HepG2 (cell line): ENCODE measurements at regions not wholly inside any gene's neighbourhood (a gene's known extent, or its start where the extent isn't known, plus 50 kb on each side); places are given as distances from the start of the nearest gene placed in this dataset.
"Not testable (repeated sequence)": the region's sequence is repeated elsewhere in the genome, so short reads cannot be mapped to it uniquely, and the experiment has no call there.

Experiments
- ATAC-seq: fragments of 200-7000 bp; cut with Tn5 transposase; 3 replicates; pipeline ENCODE4 v1.9.1; 2020; ENCODE audit warnings: mild to moderate bottlenecking, moderate library complexity
- BruUV-seq: library from RNA; stranded (reverse); fragments of 400-500 nt; replicated peaks from 2 replicates; lab custom pipeline; 2021; lab: Mats Ljungman, UMichigan
- CTCF ChIA-PET: fragments of 300-600 bp; formaldehyde crosslinking; extraction: SDS; loops from one replicate; lab custom pipeline; 2021; ENCODE audit warnings: low total read pairs, inconsistent platforms, low intra/inter-chr PET ratio; lab: Yijun Ruan, JAX
- POLR2A ChIA-PET: fragments of 350-600 bp; sonication (Branson Sonifier 250); formaldehyde crosslinking; loops from one replicate; lab custom pipeline; 2020; ENCODE audit warnings: antibody characterized with exemption, inconsistent platforms; lab: Yijun Ruan, JAX
- DNase-seq: peaks from one replicate; pipeline ENCODE4 v3.0.0-alpha.2; 2015; ENCODE audit warnings: low spot score
- FAIRE-seq: peaks from 3 replicates; lab custom pipeline; 2011; peaks lifted over from hg19 to GRCh38; lab: Jason Lieb, UNC
- H2AFZ ChIP-seq: one replicate; pipeline ENCODE4 v1.6.1; 2011; ENCODE audit warnings: low read length, inconsistent platforms
- H3K27ac ChIP-seq: fragments of 300-600 bp; 3 replicates; pipeline ENCODE4 v1.8.0; 2011; ENCODE audit warnings: mixed run types, mild to moderate bottlenecking, mixed read lengths, low read length, inconsistent platforms; ENCODE audit not compliant: insufficient read depth; ENCODE audit errors: extremely low read length
- H3K27me3 ChIP-seq, 2 experiments: fragments of 200-600 bp in 1 of 2; 2 replicates in 1 of 2; 3 replicates in 1 of 2; pipeline versions ENCODE4 v1.6.0 to v1.8.0; 2011; ENCODE audit warnings: low read length in 2 of 2, mild to moderate bottlenecking in 2 of 2, moderate library complexity in 2 of 2, inconsistent platforms in 1 of 2; ENCODE audit not compliant: insufficient read depth in 2 of 2, control insufficient read depth in 1 of 2
- H3K36me3 ChIP-seq, 2 experiments: fragments of 200-600 bp in 1 of 2; replicated peaks in 1 of 2; 2 replicates in 1 of 2; 3 replicates in 1 of 2; pipeline versions ENCODE4 v1.5.1 to v1.8.0; 2011; ENCODE audit warnings: low read length in 2 of 2, inconsistent platforms in 1 of 2; ENCODE audit not compliant: insufficient read depth in 2 of 2, control insufficient read depth in 1 of 2
- H3K4me1 ChIP-seq: 2 replicates; pipeline ENCODE4 v1.5.1; 2012; ENCODE audit warnings: low read length, inconsistent platforms; ENCODE audit not compliant: insufficient read depth
- H3K4me2 ChIP-seq: 2 replicates; pipeline ENCODE4 v1.6.0; 2011; ENCODE audit warnings: low read depth, low read length, inconsistent platforms
- H3K4me3 ChIP-seq, 3 experiments: fragments of 200-600 bp in 1 of 3; sonication (generic), shearing (Covaris generic) in 1 of 3; replicated peaks in 1 of 3; 2 replicates each; pipeline ENCODE4 v1.5.1; 2011 to 2016; ENCODE audit warnings: low read length in 3 of 3, inconsistent platforms in 2 of 3, low read depth in 2 of 3, mild to moderate bottlenecking in 2 of 3, control low read depth in 1 of 3, mixed read lengths in 1 of 3; ENCODE audit not compliant: insufficient read depth in 1 of 3
- H3K79me2 ChIP-seq: one replicate; pipeline ENCODE4 v1.6.1; 2011; ENCODE audit warnings: low read length, inconsistent platforms; ENCODE audit not compliant: insufficient read depth
- H3K9ac ChIP-seq: 2 replicates; pipeline ENCODE4 v1.6.0; 2011; ENCODE audit warnings: mild to moderate bottlenecking, low read depth, low read length, inconsistent platforms; ENCODE audit not compliant: insufficient read depth
- H3K9me3 ChIP-seq: 2 replicates; pipeline ENCODE4 v1.5.1; 2012; ENCODE audit warnings: mild to moderate bottlenecking, low read length
- H4K20me1 ChIP-seq: 2 replicates; pipeline ENCODE4 v1.6.0; 2011; ENCODE audit warnings: inconsistent platforms, mild to moderate bottlenecking, low read length, moderate library complexity; ENCODE audit not compliant: insufficient read depth
- REXO4 ChIP-seq: sonication (generic); formaldehyde crosslinking; IDR thresholded peaks from 2 replicates; pipeline ENCODE4 v1.8.0; 2022; ENCODE audit warnings: missing genetic modification reagents, mild to moderate bottlenecking, borderline replicate concordance
- YY1 ChIP-seq: IDR thresholded peaks from 2 replicates; pipeline ENCODE4 v1.6.1; 2011; ENCODE audit warnings: low read length, low read depth, moderate library complexity, mild to moderate bottlenecking; ENCODE audit not compliant: insufficient read depth, insufficient replicate concordance
- ZBTB7B ChIP-seq: sonication (generic); formaldehyde crosslinking; IDR thresholded peaks from 2 replicates; pipeline ENCODE4 v1.4.0; 2020; ENCODE audit warnings: missing genetic modification reagents
- ZNF773 ChIP-seq: sonication (generic); formaldehyde crosslinking; IDR thresholded peaks from 2 replicates; pipeline ENCODE4 v1.4.0; 2020; ENCODE audit warnings: missing genetic modification reagents, borderline replicate concordance
- WGBS: methylation state at CpG from one replicate; pipeline ENCODE4 v1.1.6; 2017; ENCODE audit warnings: low lambda C conversion rate; 5-methylcytosine and 5-hydroxymethylcytosine counted together
- in situ Hi-C: cut with HindIII; loops from 2 replicates; pipeline ENCODE4 v1.10.0; 2017; ENCODE audit warnings: low pct_unique_long_range_greater_than_20kb; ENCODE audit not compliant: extremely low pct_ligation_motif_present
- intact Hi-C: fragments of 100-400 bp; cut with micrococcal nuclease; formaldehyde crosslinking; loops from one replicate; pipeline ENCODE4 v1.10.0; 2022; ENCODE audit not compliant: unreplicated experiment
- TF ChIP-seq, protein P1 (sequence below): sonication (generic); formaldehyde crosslinking; conservative IDR thresholded peaks from 2 replicates; pipeline ENCODE4 v1.8.0; 2022; ENCODE audit warnings: missing genetic modification reagents

DNA sequence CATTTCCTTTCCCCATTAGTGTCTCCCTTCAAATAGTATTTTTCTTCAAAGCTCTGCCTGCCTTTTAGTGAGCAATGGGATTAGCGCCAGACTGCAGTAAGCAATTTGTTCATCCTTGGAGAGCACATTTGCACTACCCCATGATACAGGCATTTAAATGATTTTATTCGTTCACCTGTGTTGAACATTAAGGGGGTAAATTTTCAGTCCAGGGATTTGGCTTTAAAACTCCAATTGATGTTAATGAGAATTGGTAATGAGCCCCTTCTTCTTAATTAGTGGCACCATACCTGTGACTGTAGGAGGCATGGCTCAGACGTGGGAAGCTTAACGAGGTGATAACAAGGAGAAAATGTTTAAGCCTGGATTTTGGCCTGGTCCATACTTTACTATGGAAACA, 161.4 kb upstream of the NANOGP8 start (continued):
- no peak for TF ChIP-seq ZNF773 (CRISPR knock-in tag)

DNA sequence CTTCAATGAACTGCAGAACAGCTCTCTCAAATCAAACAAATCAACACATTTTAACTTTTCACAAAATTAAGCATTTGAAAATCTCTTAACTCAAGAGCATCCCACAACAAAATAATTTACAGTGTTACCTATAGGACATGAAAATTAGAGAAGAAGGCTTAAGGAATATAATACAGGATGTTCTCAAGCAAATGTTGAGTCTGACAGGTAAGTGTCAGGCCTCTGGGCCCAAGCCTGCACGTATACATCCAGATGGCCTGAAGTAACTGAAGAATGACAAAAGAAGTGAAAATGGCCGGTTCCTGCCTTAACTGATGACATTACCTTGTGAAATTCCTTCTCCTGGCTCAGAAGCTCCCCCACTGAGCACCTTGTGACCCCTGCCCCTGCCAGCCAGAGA, 160.6 kb upstream of the NANOGP8 start:
- H3K4me1 ChIP-seq, H3K27me3 ChIP-seq, H3K79me2 ChIP-seq, FAIRE-seq, H3K9ac ChIP-seq, H3K4me2 ChIP-seq, H4K20me1 ChIP-seq, H3K27ac ChIP-seq, H3K4me3 ChIP-seq, BruUV-seq, ATAC-seq, DNase-seq, H2AFZ ChIP-seq, H3K36me3 ChIP-seq, intact Hi-C loops, CTCF ChIA-PET, H3K9me3 ChIP-seq, POLR2A ChIA-PET, in situ Hi-C loops: not testable (repeated sequence)
- 68% methylated on average over 2 of the region's 2 CpGs for WGBS

DNA sequence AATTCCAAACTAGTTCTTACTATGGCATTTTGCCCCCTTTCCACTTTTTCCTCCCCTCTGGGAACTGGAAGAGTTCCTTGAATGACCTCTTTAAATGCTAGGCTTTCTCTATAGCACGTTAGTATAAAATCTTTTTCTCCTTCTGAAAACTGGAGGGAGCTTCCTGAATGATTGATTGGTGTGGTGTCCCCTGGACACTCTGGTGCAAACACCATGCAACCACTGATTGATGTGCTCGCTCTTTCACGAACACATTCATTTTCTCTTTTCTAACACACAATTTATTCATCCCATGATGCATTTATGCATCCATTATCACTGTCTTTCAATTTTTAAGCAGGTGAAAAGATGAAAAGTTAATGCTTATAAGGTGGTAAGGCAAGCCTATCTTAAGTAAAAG, 159.1 kb upstream of the NANOGP8 start:
- no TSS peak for BruUV-seq
- Histone ChIP-seq H3K4me3 (no peak overlapping the region), H4K20me1 (no peaks in the 10 kb centered on the region), H3K27me3 (no peaks in the 10 kb centered on the region), H3K79me2 (no peaks in the 10 kb centered on the region), H3K4me1 (no peaks in the 10 kb centered on the region), H3K4me2 (no peak overlapping the region), H3K27ac (no peak overlapping the region), H2AFZ (no peak overlapping the region), H3K9ac (no peak overlapping the region), H3K9me3 (no peaks in the 10 kb centered on the region), H3K36me3 (no peaks in the 10 kb centered on the region)
- DNase-seq (no peak), FAIRE-seq (no peak), ATAC-seq (no peak)
- ChIA-PET CTCF (no interaction called here), POLR2A (no interaction called here)
- 72% methylated on average over 3 of the region's 3 CpGs for WGBS
- no peak for TF ChIP-seq REXO4 (CRISPR knock-in tag)
- TF ChIP-seq ZBTB7B (CRISPR knock-in tag): no peak
- TF ChIP-seq, protein P1, sequence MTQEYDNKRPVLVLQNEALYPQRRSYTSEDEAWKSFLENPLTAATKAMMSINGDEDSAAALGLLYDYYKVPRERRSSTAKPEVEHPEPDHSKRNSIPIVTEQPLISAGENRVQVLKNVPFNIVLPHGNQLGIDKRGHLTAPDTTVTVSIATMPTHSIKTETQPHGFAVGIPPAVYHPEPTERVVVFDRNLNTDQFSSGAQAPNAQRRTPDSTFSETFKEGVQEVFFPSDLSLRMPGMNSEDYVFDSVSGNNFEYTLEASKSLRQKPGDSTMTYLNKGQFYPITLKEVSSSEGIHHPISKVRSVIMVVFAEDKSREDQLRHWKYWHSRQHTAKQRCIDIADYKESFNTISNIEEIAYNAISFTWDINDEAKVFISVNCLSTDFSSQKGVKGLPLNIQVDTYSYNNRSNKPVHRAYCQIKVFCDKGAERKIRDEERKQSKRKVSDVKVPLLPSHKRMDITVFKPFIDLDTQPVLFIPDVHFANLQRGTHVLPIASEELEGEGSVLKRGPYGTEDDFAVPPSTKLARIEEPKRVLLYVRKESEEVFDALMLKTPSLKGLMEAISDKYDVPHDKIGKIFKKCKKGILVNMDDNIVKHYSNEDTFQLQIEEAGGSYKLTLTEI (CRISPR knock-in tag): no peak
- TF ChIP-seq YY1: no peak
- in situ Hi-C loops (no loop called here), intact Hi-C loops (no loop called here)
